ENCODE measurements at regions not wholly inside any gene's neighbourhood (a gene's known extent, or its start where the extent isn't known, plus 50 kb on each side); places are given as distances from the start of the nearest gene placed in this dataset.

DNA sequence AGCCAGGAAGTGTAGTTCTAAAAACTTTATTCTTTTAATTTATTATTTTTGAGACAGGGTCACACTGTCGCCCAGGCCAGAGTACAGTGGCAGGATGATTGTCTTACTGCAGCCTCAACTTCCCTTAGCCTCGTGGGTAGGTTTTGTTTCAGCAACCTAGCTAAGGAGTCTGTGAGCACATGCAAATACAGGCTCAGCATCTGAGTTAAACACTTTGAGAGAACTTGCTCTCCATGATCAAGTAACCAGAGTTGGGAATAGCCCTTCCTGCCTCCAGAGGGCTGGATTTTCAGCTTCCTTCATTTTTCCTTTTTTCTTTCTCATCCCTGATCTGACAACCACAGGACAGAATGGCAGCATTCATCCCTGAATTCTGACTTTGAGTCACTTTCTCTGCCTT is 871.3 kb downstream of the GALC start:
- H3K9me3 ChIP-seq (ENCODE audit: control insufficient read depth in 5 of 5, low read length in 5 of 5), result no peaks in the 10 kb centered on the region
- no peak overlapping the region for H3K9ac ChIP-seq (ENCODE audit: low read length in 5 of 5)
- no peak overlapping the region for H3K4me3 ChIP-seq (ENCODE audit: low read depth in 1 of 5, low read length in 5 of 5)
- no peaks in the 10 kb centered on the region for H3K27me3 ChIP-seq (ENCODE audit: control insufficient read depth in 5 of 5, insufficient read depth in 4 of 5, low read length in 5 of 5)
- no peaks in the 10 kb centered on the region for H3K36me3 ChIP-seq (ENCODE audit: control insufficient read depth in 5 of 5, insufficient read depth in 5 of 5, low read length in 5 of 5)
- H3K27ac ChIP-seq (ENCODE audit: low read depth, low read length), result no peak overlapping the region
- H3K4me1 ChIP-seq (ENCODE audit: control insufficient read depth in 5 of 5, insufficient read depth in 5 of 5, low read length in 5 of 5), result no peaks in the 10 kb centered on the region

DNA sequence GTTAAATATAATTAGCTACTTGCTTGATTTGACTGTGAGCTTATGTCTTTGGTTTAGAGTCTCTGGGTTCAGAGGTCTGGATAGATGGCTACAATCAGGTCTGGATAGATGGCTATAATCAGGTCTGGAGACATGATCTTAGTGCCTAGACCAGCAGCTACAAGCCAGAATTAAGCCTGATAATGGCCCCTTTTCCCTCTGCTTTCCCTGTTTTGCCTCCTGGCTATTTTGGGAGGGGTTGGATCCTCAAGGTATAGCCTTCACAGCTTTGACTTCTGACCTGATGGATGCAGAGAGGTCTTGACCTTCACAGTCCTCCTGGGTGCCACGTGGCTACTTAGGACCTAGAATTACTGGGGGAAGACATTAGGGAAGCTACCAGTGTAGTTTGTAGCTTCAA is 877.7 kb downstream of the GALC start:
- no peaks in the 10 kb centered on the region for H3K27me3 ChIP-seq (ENCODE audit: control insufficient read depth in 5 of 5, insufficient read depth in 4 of 5, low read length in 5 of 5)
- no peak overlapping the region for H3K4me3 ChIP-seq (ENCODE audit: low read depth in 1 of 5, low read length in 5 of 5)
- no peak overlapping the region for H3K27ac ChIP-seq (ENCODE audit: low read depth, low read length)
- H3K9ac ChIP-seq (ENCODE audit: low read length in 5 of 5), result no peak overlapping the region
- no peaks in the 10 kb centered on the region for H3K9me3 ChIP-seq (ENCODE audit: control insufficient read depth in 5 of 5, low read length in 5 of 5)
- H3K4me1 ChIP-seq (ENCODE audit: control insufficient read depth in 5 of 5, insufficient read depth in 5 of 5, low read length in 5 of 5), result no peaks in the 10 kb centered on the region
- H3K36me3 ChIP-seq (ENCODE audit: control insufficient read depth in 5 of 5, insufficient read depth in 5 of 5, low read length in 5 of 5), result no peaks in the 10 kb centered on the region

DNA sequence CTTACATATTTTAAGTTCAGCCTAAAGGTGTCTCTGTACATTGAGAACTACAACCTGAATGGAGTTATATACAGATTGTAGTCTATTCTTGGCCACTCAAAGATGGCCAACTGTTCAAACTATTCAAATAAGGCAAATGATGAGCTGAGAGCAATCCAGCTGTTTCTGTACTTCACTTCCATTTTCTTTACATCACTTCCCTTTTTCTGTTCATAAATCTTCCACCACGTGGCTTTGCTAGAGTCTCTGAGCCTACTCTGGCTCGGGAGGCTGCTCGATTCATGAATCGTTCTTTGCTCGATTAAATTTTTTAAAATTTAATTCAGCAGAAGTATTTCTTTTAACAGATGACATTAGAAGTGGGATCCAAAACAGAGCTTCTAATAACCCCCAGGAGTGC is 879.7 kb downstream of the GALC start:
- no peaks in the 10 kb centered on the region for H3K36me3 ChIP-seq (ENCODE audit: control insufficient read depth in 5 of 5, insufficient read depth in 5 of 5, low read length in 5 of 5)
- H3K27ac ChIP-seq (ENCODE audit: low read depth, low read length), result no peak overlapping the region
- no peak overlapping the region for H3K9ac ChIP-seq (ENCODE audit: low read length in 5 of 5)
- no peaks in the 10 kb centered on the region for H3K9me3 ChIP-seq (ENCODE audit: control insufficient read depth in 5 of 5, low read length in 5 of 5)
- no peaks in the 10 kb centered on the region for H3K4me1 ChIP-seq (ENCODE audit: control insufficient read depth in 5 of 5, insufficient read depth in 5 of 5, low read length in 5 of 5)
- H3K4me3 ChIP-seq (ENCODE audit: low read depth in 1 of 5, low read length in 5 of 5), result no peak overlapping the region
- H3K27me3 ChIP-seq (ENCODE audit: control insufficient read depth in 5 of 5, insufficient read depth in 4 of 5, low read length in 5 of 5), result no peaks in the 10 kb centered on the region

DNA sequence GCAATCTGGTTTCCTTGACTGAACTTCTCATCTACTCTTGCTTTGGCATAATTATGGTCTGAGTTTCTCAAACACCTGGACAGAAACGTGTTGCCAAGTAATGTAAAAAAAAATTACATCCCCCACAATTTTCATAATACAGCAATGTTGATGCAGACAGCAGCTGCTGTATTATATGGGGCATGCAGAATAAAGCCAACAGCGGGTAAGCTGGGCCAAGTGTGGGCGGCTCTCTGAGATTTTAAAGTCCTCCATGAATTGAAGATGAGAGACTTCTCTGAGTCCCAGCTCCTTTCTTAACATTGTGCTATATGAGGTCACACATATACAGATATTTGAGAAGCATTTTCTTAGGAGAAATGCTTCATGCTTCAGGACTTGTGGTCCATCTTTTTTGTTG is 881.2 kb downstream of the GALC start:
- no peak overlapping the region for H3K27ac ChIP-seq (ENCODE audit: low read depth, low read length)
- H3K36me3 ChIP-seq (ENCODE audit: control insufficient read depth in 5 of 5, insufficient read depth in 5 of 5, low read length in 5 of 5), result no peaks in the 10 kb centered on the region
- H3K27me3 ChIP-seq (ENCODE audit: control insufficient read depth in 5 of 5, insufficient read depth in 4 of 5, low read length in 5 of 5), result no peaks in the 10 kb centered on the region
- H3K9me3 ChIP-seq (ENCODE audit: control insufficient read depth in 5 of 5, low read length in 5 of 5), result no peaks in the 10 kb centered on the region
- H3K4me1 ChIP-seq (ENCODE audit: control insufficient read depth in 5 of 5, insufficient read depth in 5 of 5, low read length in 5 of 5), result no peaks in the 10 kb centered on the region
- no peak overlapping the region for H3K4me3 ChIP-seq (ENCODE audit: low read depth in 1 of 5, low read length in 5 of 5)
- no peak overlapping the region for H3K9ac ChIP-seq (ENCODE audit: low read length in 5 of 5)

DNA sequence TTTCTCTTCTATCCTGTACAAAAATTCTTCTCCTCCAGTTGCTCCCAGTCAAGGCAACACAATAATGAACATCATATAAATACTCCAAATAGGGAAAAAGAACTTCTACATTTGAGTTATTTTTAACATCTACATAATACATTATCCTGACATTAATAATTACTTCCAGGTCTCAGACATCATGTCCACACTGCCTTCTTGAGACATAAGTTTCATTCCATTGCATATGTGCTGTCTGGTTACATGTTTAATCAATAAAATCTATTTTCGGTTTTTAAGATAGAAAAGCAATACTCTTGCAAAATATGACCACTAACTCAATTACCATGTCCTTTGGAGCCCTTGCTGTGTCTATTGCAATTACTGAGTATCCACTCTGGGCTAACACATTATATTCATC is 881.9 kb downstream of the GALC start:
- H3K4me1 ChIP-seq (ENCODE audit: control insufficient read depth in 5 of 5, insufficient read depth in 5 of 5, low read length in 5 of 5), result no peaks in the 10 kb centered on the region

DNA sequence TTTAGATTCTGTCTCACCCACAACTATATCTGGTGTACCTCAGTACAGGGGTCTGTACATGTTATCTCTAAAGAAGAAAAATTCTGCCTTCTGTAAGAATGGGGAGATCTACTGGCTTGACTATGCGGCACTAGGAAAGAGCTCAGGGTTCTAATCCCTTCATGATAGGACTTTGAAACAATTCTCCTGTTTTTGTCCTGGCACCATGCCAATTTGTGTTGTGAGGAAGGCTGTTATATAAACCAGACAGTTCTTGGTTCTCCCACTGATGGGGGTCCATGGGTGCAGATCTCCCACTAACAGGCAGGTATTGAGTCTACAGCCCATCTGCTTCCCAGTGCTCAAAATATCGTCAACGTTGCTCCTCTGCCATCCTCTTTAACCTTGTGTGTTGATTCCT is 883.7 kb downstream of the GALC start:
- Histone ChIP-seq H3K4me3 (ENCODE audit: low read depth in 1 of 5, low read length in 5 of 5) (no peak overlapping the region), H3K36me3 (ENCODE audit: control insufficient read depth in 5 of 5, insufficient read depth in 5 of 5, low read length in 5 of 5) (no peaks in the 10 kb centered on the region), H3K9ac (ENCODE audit: low read length in 5 of 5) (no peak overlapping the region), H3K27me3 (ENCODE audit: control insufficient read depth in 5 of 5, insufficient read depth in 4 of 5, low read length in 5 of 5) (no peaks in the 10 kb centered on the region), H3K4me1 (ENCODE audit: control insufficient read depth in 5 of 5, insufficient read depth in 5 of 5, low read length in 5 of 5) (no peaks in the 10 kb centered on the region), H3K27ac (ENCODE audit: low read depth, low read length) (no peak overlapping the region), H3K9me3 (ENCODE audit: control insufficient read depth in 5 of 5, low read length in 5 of 5) (no peaks in the 10 kb centered on the region)

More for the DNA sequence above, 881.9 kb downstream of the GALC start:
- H3K9me3 ChIP-seq (ENCODE audit: control insufficient read depth in 5 of 5, low read length in 5 of 5), result no peaks in the 10 kb centered on the region
- H3K36me3 ChIP-seq (ENCODE audit: control insufficient read depth in 5 of 5, insufficient read depth in 5 of 5, low read length in 5 of 5), result no peaks in the 10 kb centered on the region
- no peak overlapping the region for H3K9ac ChIP-seq (ENCODE audit: low read length in 5 of 5)
- no peaks in the 10 kb centered on the region for H3K27me3 ChIP-seq (ENCODE audit: control insufficient read depth in 5 of 5, insufficient read depth in 4 of 5, low read length in 5 of 5)
- H3K4me3 ChIP-seq (ENCODE audit: low read depth in 1 of 5, low read length in 5 of 5), result no peak overlapping the region
- H3K27ac ChIP-seq (ENCODE audit: low read depth, low read length), result no peak overlapping the region

DNA sequence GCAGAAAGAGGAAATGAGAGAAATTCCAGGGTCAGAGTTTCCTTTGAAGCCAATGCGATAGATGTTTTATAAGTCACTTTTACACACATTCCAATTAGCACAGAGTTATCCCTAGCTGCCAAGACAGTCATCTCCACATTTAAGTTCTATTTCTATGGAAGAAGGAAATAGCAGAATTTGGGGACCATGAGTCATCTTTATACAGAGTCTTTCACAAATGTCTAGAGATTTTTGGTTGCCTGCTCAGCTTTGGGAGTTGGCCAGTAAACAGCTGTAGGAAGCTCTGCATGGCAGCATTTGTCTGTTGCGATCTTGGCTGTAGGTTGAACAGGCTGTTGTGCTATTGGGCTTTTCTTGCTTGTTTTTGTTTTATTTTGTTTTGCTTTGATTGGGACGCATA is 884.3 kb downstream of the GALC start:
- no peaks in the 10 kb centered on the region for H3K36me3 ChIP-seq (ENCODE audit: control insufficient read depth in 5 of 5, insufficient read depth in 5 of 5, low read length in 5 of 5)
- no peaks in the 10 kb centered on the region for H3K9me3 ChIP-seq (ENCODE audit: control insufficient read depth in 5 of 5, low read length in 5 of 5)
- H3K9ac ChIP-seq (ENCODE audit: low read length in 5 of 5), result no peak overlapping the region
- H3K27me3 ChIP-seq (ENCODE audit: control insufficient read depth in 5 of 5, insufficient read depth in 4 of 5, low read length in 5 of 5), result no peaks in the 10 kb centered on the region
- no peaks in the 10 kb centered on the region for H3K4me1 ChIP-seq (ENCODE audit: control insufficient read depth in 5 of 5, insufficient read depth in 5 of 5, low read length in 5 of 5)
- no peak overlapping the region for H3K4me3 ChIP-seq (ENCODE audit: low read depth in 1 of 5, low read length in 5 of 5)
- no peak overlapping the region for H3K27ac ChIP-seq (ENCODE audit: low read depth, low read length)

DNA sequence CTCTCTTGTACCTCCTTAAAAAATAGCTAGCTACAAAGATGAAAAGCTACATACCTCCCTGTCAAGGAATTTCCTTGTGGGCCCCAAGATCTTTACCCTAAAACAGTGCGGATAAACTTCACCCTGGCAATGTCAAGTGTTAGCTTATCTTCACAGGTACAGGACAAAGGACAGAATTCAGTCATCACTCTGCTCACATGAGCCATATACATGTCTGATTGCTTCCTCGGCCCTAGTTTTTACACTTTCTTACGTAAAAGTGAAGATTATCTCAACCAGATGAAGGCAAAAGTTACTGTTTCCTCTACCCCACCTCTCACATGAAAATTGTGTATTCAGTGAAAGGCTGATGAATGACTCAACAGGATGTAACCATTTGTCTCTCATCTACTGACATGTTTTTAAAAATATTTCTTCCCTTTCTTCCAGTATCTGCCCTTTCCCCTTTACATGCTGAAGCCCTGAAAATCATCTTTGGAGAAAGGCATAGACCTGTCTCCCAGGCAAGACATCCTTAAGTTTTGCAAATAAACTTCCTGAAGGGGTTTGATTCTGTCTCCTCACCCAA is 890.1 kb downstream of the GALC start:
- no peak overlapping the region for H3K4me3 ChIP-seq (ENCODE audit: low read depth in 1 of 5, low read length in 5 of 5)
- H3K36me3 ChIP-seq (ENCODE audit: control insufficient read depth in 5 of 5, insufficient read depth in 5 of 5, low read length in 5 of 5), result no peaks in the 10 kb centered on the region

DNA sequence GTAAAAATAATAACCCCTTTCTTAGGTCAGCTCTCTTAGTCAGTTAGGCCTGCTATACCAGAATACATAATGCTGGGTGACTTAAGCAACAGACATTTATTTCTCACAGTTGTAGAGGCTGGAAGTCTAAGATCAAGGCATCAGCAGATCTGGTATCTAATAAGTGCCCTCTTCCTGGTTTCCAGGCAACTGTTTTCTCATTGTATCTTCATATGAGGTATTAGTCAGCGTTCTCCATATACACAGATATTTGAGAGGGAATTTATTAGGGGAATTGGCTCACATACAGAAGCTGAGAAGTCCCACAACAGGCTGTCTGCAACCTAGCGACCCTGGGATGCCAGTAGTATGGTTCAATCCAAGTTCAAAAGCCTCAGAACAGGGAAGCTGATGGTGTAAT is 896.0 kb downstream of the GALC start:
- Histone ChIP-seq H3K4me1 (ENCODE audit: control insufficient read depth in 5 of 5, insufficient read depth in 5 of 5, low read length in 5 of 5) (no peaks in the 10 kb centered on the region), H3K4me3 (ENCODE audit: low read depth in 1 of 5, low read length in 5 of 5) (no peak overlapping the region), H3K27me3 (ENCODE audit: control insufficient read depth in 5 of 5, insufficient read depth in 4 of 5, low read length in 5 of 5) (no peaks in the 10 kb centered on the region), H3K9me3 (ENCODE audit: control insufficient read depth in 5 of 5, low read length in 5 of 5) (no peaks in the 10 kb centered on the region), H3K27ac (ENCODE audit: low read depth, low read length) (no peak overlapping the region), H3K9ac (ENCODE audit: low read length in 5 of 5) (no peak overlapping the region), H3K36me3 (ENCODE audit: control insufficient read depth in 5 of 5, insufficient read depth in 5 of 5, low read length in 5 of 5) (no peaks in the 10 kb centered on the region)

More for the DNA sequence above, 890.1 kb downstream of the GALC start:
- Histone ChIP-seq H3K27me3 (ENCODE audit: control insufficient read depth in 5 of 5, insufficient read depth in 4 of 5, low read length in 5 of 5) (no peaks in the 10 kb centered on the region), H3K4me1 (ENCODE audit: control insufficient read depth in 5 of 5, insufficient read depth in 5 of 5, low read length in 5 of 5) (no peaks in the 10 kb centered on the region), H3K9ac (ENCODE audit: low read length in 5 of 5) (no peak overlapping the region), H3K27ac (ENCODE audit: low read depth, low read length) (no peak overlapping the region), H3K9me3 (ENCODE audit: control insufficient read depth in 5 of 5, low read length in 5 of 5) (no peaks in the 10 kb centered on the region)

DNA sequence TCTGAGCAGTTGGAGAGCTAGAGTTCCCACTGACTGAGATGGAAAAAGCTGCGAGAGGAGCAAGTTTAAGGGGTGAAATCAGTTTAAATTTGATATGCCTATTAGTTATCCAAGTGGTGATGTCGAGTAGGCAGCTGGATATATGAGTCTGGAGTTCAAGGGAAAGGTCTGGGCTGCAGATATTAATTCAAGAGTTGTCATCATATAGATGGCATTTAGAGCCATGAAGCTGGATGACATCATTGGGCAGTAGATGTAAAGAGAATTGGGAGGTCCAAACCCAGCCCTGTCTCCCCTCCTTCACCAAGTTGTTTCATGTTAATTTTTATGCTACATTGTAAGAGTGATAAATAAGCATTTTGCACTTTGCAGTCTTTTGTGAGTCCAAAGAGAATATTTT is 898.1 kb downstream of the GALC start:
- Histone ChIP-seq H3K27me3 (ENCODE audit: control insufficient read depth in 5 of 5, insufficient read depth in 4 of 5, low read length in 5 of 5) (no peaks in the 10 kb centered on the region), H3K4me3 (ENCODE audit: low read depth in 1 of 5, low read length in 5 of 5) (no peak overlapping the region), H3K9ac (ENCODE audit: low read length in 5 of 5) (no peak overlapping the region), H3K9me3 (ENCODE audit: control insufficient read depth in 5 of 5, low read length in 5 of 5) (no peaks in the 10 kb centered on the region), H3K4me1 (ENCODE audit: control insufficient read depth in 5 of 5, insufficient read depth in 5 of 5, low read length in 5 of 5) (peaks cover 0 to 4% (median 0%) of the 10 kb centered on the region in 5 donors), H3K27ac (ENCODE audit: low read depth, low read length) (no peak overlapping the region), H3K36me3 (ENCODE audit: control insufficient read depth in 5 of 5, insufficient read depth in 5 of 5, low read length in 5 of 5) (no peaks in the 10 kb centered on the region)

DNA sequence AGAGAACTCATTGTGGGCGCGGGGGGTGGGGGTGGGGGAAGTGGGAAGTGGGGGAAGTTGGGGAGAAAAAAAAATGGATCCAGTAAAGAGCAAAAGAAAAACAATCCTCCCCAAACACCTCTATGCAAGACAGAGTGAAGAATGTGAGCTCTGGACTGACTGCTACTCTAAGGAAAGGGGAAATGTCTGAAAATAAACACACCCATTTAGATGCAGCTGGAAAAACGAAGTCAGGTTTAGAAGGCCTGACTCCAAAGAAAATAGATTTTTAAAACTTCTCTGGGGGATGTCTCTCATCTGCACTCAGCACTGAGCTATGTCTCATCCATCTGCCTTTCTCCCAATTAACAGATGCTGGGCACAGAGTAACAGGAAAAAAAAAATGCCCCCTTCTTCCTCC is 904.4 kb downstream of the GALC start:
- H3K36me3 ChIP-seq (ENCODE audit: control insufficient read depth in 5 of 5, insufficient read depth in 5 of 5, low read length in 5 of 5), result no peaks in the 10 kb centered on the region
- no peak overlapping the region for H3K27ac ChIP-seq (ENCODE audit: low read depth, low read length)
- H3K9ac ChIP-seq (ENCODE audit: low read length in 5 of 5), result no peak overlapping the region
- no peaks in the 10 kb centered on the region for H3K27me3 ChIP-seq (ENCODE audit: control insufficient read depth in 5 of 5, insufficient read depth in 4 of 5, low read length in 5 of 5)
- H3K4me1 ChIP-seq (ENCODE audit: control insufficient read depth in 5 of 5, insufficient read depth in 5 of 5, low read length in 5 of 5), result peaks cover 0 to 4% (median 0%) of the 10 kb centered on the region in 5 donors
- no peaks in the 10 kb centered on the region for H3K9me3 ChIP-seq (ENCODE audit: control insufficient read depth in 5 of 5, low read length in 5 of 5)
- no peak overlapping the region for H3K4me3 ChIP-seq (ENCODE audit: low read depth in 1 of 5, low read length in 5 of 5)
